GM23338 (cell line): ENCODE measurements at regions not wholly inside any gene's neighbourhood (a gene's known extent, or its start where the extent isn't known, plus 50 kb on each side); places are given as distances from the start of the nearest gene placed in this dataset.

Experiments used
- NANOG ChIP-seq: IDR thresholded peaks from 2 replicates; pipeline ENCODE4 v1.6.1; 2016; ENCODE audit warnings: antibody characterized with exemption, borderline replicate concordance
- ZNF114 ChIP-seq: fragments of 250-450 bp; sonication (Bioruptor Pico); IDR thresholded peaks from 2 replicates; pipeline ENCODE4 v1.5.0; 2020; ENCODE audit warnings: mild to moderate bottlenecking, moderate library complexity
- TF ChIP-seq, protein P1 (sequence below), 2 experiments: fragments of 200-600 bp in 1 of 2; sonication (generic) in 1 of 2; conservative IDR thresholded peaks; 2 replicates each; pipeline versions ENCODE4 v1.5.1 to v1.6.1; 2016 to 2017; ENCODE audit warnings: antibody characterized with exemption in 2 of 2, low read depth in 2 of 2, mild to moderate bottlenecking in 2 of 2, moderate library complexity in 1 of 2

DNA sequence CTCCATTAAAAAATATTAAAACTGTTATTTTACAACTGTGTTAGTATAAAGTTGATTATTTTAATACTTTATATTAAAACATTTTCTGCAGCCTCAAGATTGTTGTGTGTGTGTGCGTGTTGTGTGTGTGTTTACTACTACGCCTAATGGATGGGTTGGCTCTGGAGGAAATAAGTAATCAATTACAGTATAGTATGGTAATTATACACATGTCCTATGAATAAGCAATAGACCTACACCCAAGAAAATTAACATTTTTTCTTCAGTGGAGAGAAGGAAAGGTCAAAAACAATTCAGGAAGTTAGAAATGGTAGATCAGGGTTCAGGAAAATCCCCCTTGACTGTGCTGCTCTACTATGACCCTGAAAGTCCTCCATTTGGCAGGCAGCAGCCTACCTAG is 65.7 kb upstream of the DYRK2 start:
- TF ChIP-seq NANOG, result no peak
- TF ChIP-seq, protein P1, sequence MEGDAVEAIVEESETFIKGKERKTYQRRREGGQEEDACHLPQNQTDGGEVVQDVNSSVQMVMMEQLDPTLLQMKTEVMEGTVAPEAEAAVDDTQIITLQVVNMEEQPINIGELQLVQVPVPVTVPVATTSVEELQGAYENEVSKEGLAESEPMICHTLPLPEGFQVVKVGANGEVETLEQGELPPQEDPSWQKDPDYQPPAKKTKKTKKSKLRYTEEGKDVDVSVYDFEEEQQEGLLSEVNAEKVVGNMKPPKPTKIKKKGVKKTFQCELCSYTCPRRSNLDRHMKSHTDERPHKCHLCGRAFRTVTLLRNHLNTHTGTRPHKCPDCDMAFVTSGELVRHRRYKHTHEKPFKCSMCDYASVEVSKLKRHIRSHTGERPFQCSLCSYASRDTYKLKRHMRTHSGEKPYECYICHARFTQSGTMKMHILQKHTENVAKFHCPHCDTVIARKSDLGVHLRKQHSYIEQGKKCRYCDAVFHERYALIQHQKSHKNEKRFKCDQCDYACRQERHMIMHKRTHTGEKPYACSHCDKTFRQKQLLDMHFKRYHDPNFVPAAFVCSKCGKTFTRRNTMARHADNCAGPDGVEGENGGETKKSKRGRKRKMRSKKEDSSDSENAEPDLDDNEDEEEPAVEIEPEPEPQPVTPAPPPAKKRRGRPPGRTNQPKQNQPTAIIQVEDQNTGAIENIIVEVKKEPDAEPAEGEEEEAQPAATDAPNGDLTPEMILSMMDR (conservative IDR thresholded peaks at IDR 0.05; ENCODE audit: low read depth in 2 of 2), result no peak
- no peak for TF ChIP-seq ZNF114
